HCT116 (cell line): ENCODE measurements at regions not wholly inside any gene's neighbourhood (a gene's known extent, or its start where the extent isn't known, plus 50 kb on each side); places are given as distances from the start of the nearest gene placed in this dataset.

Experiments
- ATAC-seq: fragments of 200-7000 bp; cut with Tn5 transposase; 2 replicates; pipeline ENCODE4 v1.9.1; 2020; ENCODE audit warnings: mild to moderate bottlenecking, moderate library complexity
- BruUV-seq: library from RNA; stranded (reverse); fragments of 400-500 nt; replicated peaks from 2 replicates; lab custom pipeline; 2021; lab: Mats Ljungman, UMichigan
- CTCF ChIA-PET: fragments of 300-600 bp; sonication (Branson Sonifier 250); formaldehyde crosslinking; loops from one replicate; lab custom pipeline; 2021; ENCODE audit warnings: antibody characterized with exemption; lab: Charles Lee
- POLR2A ChIA-PET: fragments of 300-600, 350-600 bp; sonication (Branson Sonifier 250); formaldehyde crosslinking; loops from one replicate; lab custom pipeline; 2021; ENCODE audit warnings: antibody characterized with exemption; lab: Charles Lee
- RAD21 ChIA-PET, 2 experiments: fragments of 300-600 bp; sonication (Branson Sonifier 250); formaldehyde crosslinking; loops; one replicate each; lab custom pipeline; 2023; ENCODE audit warnings: low total read pairs in 2 of 2; ENCODE audit not compliant: uncharacterized antibody in 2 of 2, unreplicated experiment in 2 of 2, low non-redundant PET in 1 of 2; lab: Charles Lee
- DNase-seq: peaks from one replicate; pipeline ENCODE4 v3.0.0-alpha.2; 2010; ENCODE audit warnings: low read depth, low spot score
- H2AFZ ChIP-seq: fragments of 200-600 bp; shearing (Covaris generic), sonication (generic); 2 replicates; pipeline ENCODE4 v1.6.1; 2017; ENCODE audit warnings: low read depth, mixed run types, mixed read lengths, antibody characterized with exemption, low read length; ENCODE audit not compliant: poor library complexity, severe bottlenecking
- H3K27ac ChIP-seq: 2 replicates; pipeline ENCODE4 v1.5.1; 2012; ENCODE audit warnings: low read depth, low read length
- H3K27me3 ChIP-seq: fragments of 200-600 bp; sonication (generic); 2 replicates; pipeline ENCODE4 v1.6.1; 2016; ENCODE audit warnings: mixed run types, low read length, mixed read lengths; ENCODE audit not compliant: insufficient read depth
- H3K36me3 ChIP-seq, 2 experiments: fragments of 200-500 bp in 1 of 2; fragments of 200-600 bp in 1 of 2; sonication (Bioruptor generic) in 1 of 2; sonication (generic) in 1 of 2; 2 replicates each; pipeline versions ENCODE4 v1.5.1 to v1.6.1; 2014 to 2016; ENCODE audit warnings: low read length in 2 of 2, inconsistent platforms in 1 of 2, mixed read lengths in 1 of 2, mixed run types in 1 of 2; ENCODE audit not compliant: insufficient read depth in 2 of 2, control insufficient read depth in 1 of 2
- H3K4me1 ChIP-seq, 2 experiments: fragments of 200-600 bp in 1 of 2; sonication (generic) in 1 of 2; 2 replicates each; pipeline versions ENCODE4 v1.5.1 to v1.6.1; 2012 to 2017; ENCODE audit warnings: low read length in 2 of 2, inconsistent platforms in 1 of 2, mild to moderate bottlenecking in 1 of 2, mixed read lengths in 1 of 2, mixed run types in 1 of 2, moderate library complexity in 1 of 2; ENCODE audit not compliant: insufficient read depth in 2 of 2, control insufficient read depth in 1 of 2
- H3K4me2 ChIP-seq: fragments of 200-600 bp; sonication (generic); 2 replicates; pipeline ENCODE4 v1.6.1; 2017; ENCODE audit warnings: mixed run types, low read length, mixed read lengths
- H3K4me3 ChIP-seq, 2 experiments: fragments of 200-600 bp in 1 of 2; sonication (generic) in 1 of 2; replicated peaks in 1 of 2; 2 replicates each; pipeline ENCODE4 v1.5.1; 2011 to 2016; ENCODE audit warnings: low read length in 2 of 2, control low read depth in 1 of 2, low read depth in 1 of 2, mild to moderate bottlenecking in 1 of 2, mixed read lengths in 1 of 2, mixed run types in 1 of 2
- H3K79me2 ChIP-seq: fragments of 200-600 bp; sonication (generic); 2 replicates; pipeline ENCODE4 v1.6.1; 2017; ENCODE audit warnings: mild to moderate bottlenecking, mixed run types, low read length, moderate library complexity, mixed read lengths; ENCODE audit not compliant: insufficient read depth
- H3K9ac ChIP-seq: fragments of 200-600 bp; sonication (generic); 2 replicates; pipeline ENCODE4 v1.6.1; 2016; ENCODE audit warnings: low read length, mixed read lengths
- H3K9me2 ChIP-seq: fragments of 200-600 bp; sonication (generic), shearing (Covaris generic); 2 replicates; pipeline ENCODE4 v1.6.1; 2017; ENCODE audit warnings: mixed run types, mild to moderate bottlenecking, moderate library complexity; ENCODE audit not compliant: insufficient read depth
- H3K9me3 ChIP-seq, 2 experiments: fragments of 200-500 bp in 1 of 2; fragments of 200-600 bp in 1 of 2; sonication (Bioruptor generic) in 1 of 2; sonication (generic) in 1 of 2; 2 replicates each; pipeline ENCODE4 v1.6.1; 2014 to 2017; ENCODE audit warnings: low read length in 2 of 2, mixed read lengths in 2 of 2, inconsistent platforms in 1 of 2, low read depth in 1 of 2, mild to moderate bottlenecking in 1 of 2, mixed run types in 1 of 2, moderate library complexity in 1 of 2; ENCODE audit not compliant: control insufficient read depth in 1 of 2, insufficient read depth in 1 of 2
- H4K20me1 ChIP-seq: fragments of 200-600 bp; sonication (generic), shearing (Covaris generic); 2 replicates; pipeline ENCODE4 v1.6.1; 2017; ENCODE audit warnings: mixed run types, mild to moderate bottlenecking, moderate library complexity; ENCODE audit not compliant: insufficient read depth
- CBX3 ChIP-seq: IDR thresholded peaks from 2 replicates; pipeline ENCODE4 v1.6.1; 2012; ENCODE audit warnings: low read depth
- CEBPB ChIP-seq: IDR thresholded peaks from 2 replicates; pipeline ENCODE4 v1.6.1; 2012; ENCODE audit warnings: low read depth
- CTCF ChIP-seq, 3 experiments: fragments of 200-600 bp in 1 of 3; sonication (generic) in 1 of 3; IDR thresholded peaks in 2 of 3; conservative IDR thresholded peaks in 1 of 3; 2 replicates each; pipeline ENCODE4 v1.5.1; 2012 to 2017; ENCODE audit warnings: low read depth in 2 of 3, low read length in 2 of 3, antibody characterized with exemption in 1 of 3, borderline replicate concordance in 1 of 3, control low read depth in 1 of 3, mild to moderate bottlenecking in 1 of 3, mixed read lengths in 1 of 3, mixed run types in 1 of 3, moderate library complexity in 1 of 3; ENCODE audit not compliant: insufficient read depth in 1 of 3
- EGR1 ChIP-seq: IDR thresholded peaks from 2 replicates; pipeline ENCODE4 v1.6.1; 2012; ENCODE audit warnings: low read depth
- ELF1 ChIP-seq: IDR thresholded peaks from 2 replicates; pipeline ENCODE4 v1.6.1; 2012; ENCODE audit warnings: low read depth, borderline replicate concordance
- EZH2 ChIP-seq: fragments of 200-600 bp; sonication (generic); IDR thresholded peaks from 2 replicates; pipeline ENCODE4 v1.6.1; 2017; ENCODE audit warnings: antibody characterized with exemption, mixed run types
- JUND ChIP-seq: IDR thresholded peaks from 2 replicates; pipeline ENCODE4 v1.6.1; 2012
- POLR2AphosphoS5 ChIP-seq: IDR thresholded peaks from 2 replicates; pipeline ENCODE4 v1.6.1; 2011; ENCODE audit warnings: mild to moderate bottlenecking, low read depth, low read length, moderate library complexity
- RAD21 ChIP-seq: IDR thresholded peaks from 2 replicates; pipeline ENCODE4 v1.6.1; 2012; ENCODE audit warnings: low read depth, mild to moderate bottlenecking
- SIN3A ChIP-seq: IDR thresholded peaks from 2 replicates; pipeline ENCODE4 v1.6.1; 2012; ENCODE audit warnings: low read depth
- TCF7L2 ChIP-seq: IDR thresholded peaks from 2 replicates; pipeline ENCODE4 v1.7.0; 2011; ENCODE audit warnings: borderline replicate concordance, inconsistent platforms; ENCODE audit not compliant: insufficient read depth, insufficient read length; ENCODE audit errors: extremely low read depth
- YY1 ChIP-seq: IDR thresholded peaks from 2 replicates; pipeline ENCODE4 v1.6.1; 2011; ENCODE audit warnings: low read length, low read depth, moderate library complexity, mild to moderate bottlenecking; ENCODE audit not compliant: insufficient replicate concordance; ENCODE audit errors: extremely low read depth
- ZBTB33 ChIP-seq: IDR thresholded peaks from 2 replicates; pipeline ENCODE4 v1.6.1; 2011; ENCODE audit warnings: mild to moderate bottlenecking, low read length, moderate library complexity; ENCODE audit not compliant: insufficient replicate concordance; ENCODE audit errors: extremely low read depth
- intact Hi-C: fragments of 100-400 bp; cut with micrococcal nuclease; formaldehyde crosslinking; loops from 2 replicates; pipeline ENCODE4 v1.10.0; 2022
- TF ChIP-seq, protein P1 (sequence below): IDR thresholded peaks from 2 replicates; pipeline ENCODE4 v1.6.1; 2012
- TF ChIP-seq, protein P2 (sequence below): IDR thresholded peaks from 2 replicates; pipeline ENCODE4 v1.6.1; 2012; ENCODE audit warnings: low read depth
- TF ChIP-seq, protein P3 (sequence below): IDR thresholded peaks from 2 replicates; pipeline ENCODE4 v1.6.1; 2012

DNA sequence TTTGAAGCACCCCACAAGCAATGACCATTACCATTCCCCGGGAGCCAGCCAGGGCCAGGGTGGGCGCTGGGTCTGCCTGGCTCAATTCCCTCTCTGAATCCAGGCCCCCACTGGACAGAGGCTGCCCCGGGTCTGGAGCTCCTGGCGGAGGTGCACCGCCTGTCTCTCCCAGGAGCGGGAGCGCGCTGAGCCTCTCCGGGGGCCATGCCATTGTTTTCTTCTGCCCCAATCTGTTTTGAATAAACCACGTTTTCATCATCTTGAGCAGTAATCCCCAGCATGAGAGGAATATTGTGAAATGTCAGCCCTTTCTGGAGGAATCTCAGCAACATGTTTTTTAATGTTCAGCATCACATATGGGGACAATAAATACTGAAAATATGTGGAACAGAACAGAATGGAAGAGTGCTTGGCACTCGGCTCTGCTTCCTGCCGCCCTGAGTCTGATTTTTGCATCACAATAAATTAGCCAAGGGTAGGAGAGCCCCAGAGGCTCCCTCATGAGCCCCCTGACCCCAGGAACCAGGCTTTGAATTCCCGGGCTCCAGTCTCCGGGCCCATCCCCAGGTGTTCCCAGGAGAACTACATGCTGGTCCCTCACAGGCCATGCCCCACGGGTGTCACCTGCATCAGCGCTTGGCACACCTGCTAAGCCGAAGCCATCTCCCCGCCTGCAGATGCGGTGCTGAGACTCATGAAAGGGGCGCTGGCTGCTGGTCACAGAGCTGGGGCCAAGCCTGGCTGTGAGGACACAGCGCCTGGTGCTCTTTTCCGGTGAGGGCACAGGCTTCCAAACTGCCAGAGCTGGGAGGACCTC, 88.8 kb downstream of the INHBB start:
- Histone ChIP-seq H3K27ac (no peak overlapping the region), H3K27me3 (no peaks in the 10 kb centered on the region), H3K9me2 (no peaks in the 10 kb centered on the region), H2AFZ (no peak overlapping the region), H3K79me2 (no peaks in the 10 kb centered on the region), H3K4me2 (no peak overlapping the region), H3K4me3 (no peak overlapping the region), H4K20me1 (no peaks in the 10 kb centered on the region), H3K4me1 (peaks cover 0 to 10% of the 10 kb centered on the region in 2 experiments; a peak in 2 of 4 replicates), H3K36me3 (no peaks in the 10 kb centered on the region), H3K9me3 (no peaks in the 10 kb centered on the region), H3K9ac (no peak overlapping the region)
- TF ChIP-seq CEBPB (no peak), ELF1 (no peak), ZBTB33 (no peak), TCF7L2 (no peak), CBX3 (no peak), EGR1 (no peak), SIN3A (no peak), RAD21 (no peak), POLR2AphosphoS5 (no peak), YY1 (no peak), JUND (no peak), CTCF (IDR thresholded peaks at IDR 0.05 in 2 of 3, conservative IDR thresholded peaks at IDR 0.05 in 1 of 3; ENCODE audit: borderline replicate concordance in 1 of 3, insufficient read depth in 1 of 3, low read depth in 2 of 3, low read length in 2 of 3) (no peak), EZH2 (no peak)
- TF ChIP-seq, protein P1, sequence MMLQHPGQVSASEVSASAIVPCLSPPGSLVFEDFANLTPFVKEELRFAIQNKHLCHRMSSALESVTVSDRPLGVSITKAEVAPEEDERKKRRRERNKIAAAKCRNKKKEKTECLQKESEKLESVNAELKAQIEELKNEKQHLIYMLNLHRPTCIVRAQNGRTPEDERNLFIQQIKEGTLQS = no peak
- TF ChIP-seq, protein P2, sequence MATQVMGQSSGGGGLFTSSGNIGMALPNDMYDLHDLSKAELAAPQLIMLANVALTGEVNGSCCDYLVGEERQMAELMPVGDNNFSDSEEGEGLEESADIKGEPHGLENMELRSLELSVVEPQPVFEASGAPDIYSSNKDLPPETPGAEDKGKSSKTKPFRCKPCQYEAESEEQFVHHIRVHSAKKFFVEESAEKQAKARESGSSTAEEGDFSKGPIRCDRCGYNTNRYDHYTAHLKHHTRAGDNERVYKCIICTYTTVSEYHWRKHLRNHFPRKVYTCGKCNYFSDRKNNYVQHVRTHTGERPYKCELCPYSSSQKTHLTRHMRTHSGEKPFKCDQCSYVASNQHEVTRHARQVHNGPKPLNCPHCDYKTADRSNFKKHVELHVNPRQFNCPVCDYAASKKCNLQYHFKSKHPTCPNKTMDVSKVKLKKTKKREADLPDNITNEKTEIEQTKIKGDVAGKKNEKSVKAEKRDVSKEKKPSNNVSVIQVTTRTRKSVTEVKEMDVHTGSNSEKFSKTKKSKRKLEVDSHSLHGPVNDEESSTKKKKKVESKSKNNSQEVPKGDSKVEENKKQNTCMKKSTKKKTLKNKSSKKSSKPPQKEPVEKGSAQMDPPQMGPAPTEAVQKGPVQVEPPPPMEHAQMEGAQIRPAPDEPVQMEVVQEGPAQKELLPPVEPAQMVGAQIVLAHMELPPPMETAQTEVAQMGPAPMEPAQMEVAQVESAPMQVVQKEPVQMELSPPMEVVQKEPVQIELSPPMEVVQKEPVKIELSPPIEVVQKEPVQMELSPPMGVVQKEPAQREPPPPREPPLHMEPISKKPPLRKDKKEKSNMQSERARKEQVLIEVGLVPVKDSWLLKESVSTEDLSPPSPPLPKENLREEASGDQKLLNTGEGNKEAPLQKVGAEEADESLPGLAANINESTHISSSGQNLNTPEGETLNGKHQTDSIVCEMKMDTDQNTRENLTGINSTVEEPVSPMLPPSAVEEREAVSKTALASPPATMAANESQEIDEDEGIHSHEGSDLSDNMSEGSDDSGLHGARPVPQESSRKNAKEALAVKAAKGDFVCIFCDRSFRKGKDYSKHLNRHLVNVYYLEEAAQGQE = no peak
- TF ChIP-seq, protein P3, sequence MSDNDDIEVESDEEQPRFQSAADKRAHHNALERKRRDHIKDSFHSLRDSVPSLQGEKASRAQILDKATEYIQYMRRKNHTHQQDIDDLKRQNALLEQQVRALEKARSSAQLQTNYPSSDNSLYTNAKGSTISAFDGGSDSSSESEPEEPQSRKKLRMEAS = no peak
- BruUV-seq = no TSS peak
- no peak for DNase-seq
- POLR2A ChIA-PET = no interaction called here
- intact Hi-C loops = loop anchor here (10.0 kb wide), 1 partner anchor 90 kb away; the partner anchor contains the start of gene INHBB
- CTCF ChIA-PET = interaction anchor here (1.5 kb wide), 1 partner anchor 91 kb away, joined by 4 read pairs; no protein-coding TSS in a partner anchor
- RAD21 ChIA-PET = no interaction called here
- no peak for ATAC-seq
